ENCODE measurements at regions not wholly inside any gene's neighbourhood (a gene's known extent, or its start where the extent isn't known, plus 50 kb on each side); places are given as distances from the start of the nearest gene placed in this dataset.
"Not testable (repeated sequence)": the region's sequence is repeated elsewhere in the genome, so short reads cannot be mapped to it uniquely, and the experiment has no call there.

- DNase-seq (ENCODE audit: low read depth) = no peak
Observed at GRCh38 chr9:17846948-17847655, 268.2 kb downstream of the SH3GL2 start.

DNA sequence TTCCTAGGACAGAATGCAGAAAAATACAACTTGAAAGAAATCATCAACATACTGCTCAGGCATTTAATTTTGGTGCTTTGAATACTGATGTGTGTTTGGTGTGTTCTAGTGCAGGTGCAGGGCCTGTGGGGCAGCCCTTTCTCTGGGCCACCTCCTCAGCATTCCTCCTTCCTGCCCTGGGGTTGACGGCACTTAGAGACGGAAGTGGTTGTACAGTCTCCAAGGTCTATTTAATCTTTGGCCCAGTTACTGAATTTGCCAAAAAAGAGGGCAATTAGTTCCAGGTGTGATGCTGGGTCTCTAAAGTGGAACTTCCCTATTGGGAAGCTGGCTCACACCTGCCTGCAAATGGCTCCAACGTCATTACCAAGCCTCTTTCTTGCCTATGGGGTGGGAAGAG is 269.0 kb downstream of the SH3GL2 start:
- no peak for DNase-seq (ENCODE audit: low read depth)

GRCh38 chr9:17852108-17852507 is 273.2 kb downstream of the SH3GL2 start:
- no peak for DNase-seq (ENCODE audit: low read depth)

DNA sequence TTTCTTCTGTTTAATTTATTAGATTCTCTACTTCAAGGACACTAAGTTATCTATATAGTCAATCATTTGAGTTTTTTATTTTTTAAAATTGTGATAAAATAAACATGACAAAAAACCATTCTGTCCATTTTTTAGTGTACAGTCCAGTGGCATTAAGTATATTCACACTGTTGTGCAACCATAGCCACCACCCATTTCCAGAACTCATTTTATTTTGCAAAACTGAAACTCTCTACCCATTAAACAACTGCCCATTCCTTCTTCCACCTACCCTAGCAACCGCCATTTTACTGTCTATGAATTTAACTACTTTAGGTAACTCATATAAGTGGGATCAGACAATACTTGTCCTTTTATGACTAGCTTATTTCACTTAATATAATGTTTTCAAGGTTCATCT is 275.6 kb downstream of the SH3GL2 start:
- DNase-seq (ENCODE audit: low read depth) = no peak

GRCh38 chr9:17856995-17857394 is 278.1 kb downstream of the SH3GL2 start:
- no peak for DNase-seq (ENCODE audit: low read depth)

DNA sequence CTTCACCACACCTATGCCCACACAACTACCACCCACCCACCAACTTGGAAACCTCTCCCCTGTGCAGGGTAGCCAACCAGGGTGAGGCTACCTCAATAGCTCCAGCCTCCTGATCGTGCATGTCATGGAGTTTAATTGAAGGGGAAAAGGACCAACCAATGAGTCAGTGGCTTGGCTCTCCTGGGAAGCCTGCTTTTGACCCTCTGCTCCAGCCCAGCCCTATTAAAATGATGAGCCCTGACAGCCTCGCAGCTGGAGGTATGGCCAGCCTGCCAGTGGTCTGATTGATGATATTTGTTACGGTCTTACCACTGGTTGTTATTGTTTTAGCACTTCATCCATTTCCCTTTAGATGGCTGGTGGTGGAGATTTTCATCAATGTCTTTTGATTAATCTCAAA is 280.4 kb downstream of the SH3GL2 start:
- DNase-seq (ENCODE audit: low read depth) = no peak

GRCh38 chr9:17859987-17860386 is 281.1 kb downstream of the SH3GL2 start:
- DNase-seq (ENCODE audit: low read depth) = no peak

DNA sequence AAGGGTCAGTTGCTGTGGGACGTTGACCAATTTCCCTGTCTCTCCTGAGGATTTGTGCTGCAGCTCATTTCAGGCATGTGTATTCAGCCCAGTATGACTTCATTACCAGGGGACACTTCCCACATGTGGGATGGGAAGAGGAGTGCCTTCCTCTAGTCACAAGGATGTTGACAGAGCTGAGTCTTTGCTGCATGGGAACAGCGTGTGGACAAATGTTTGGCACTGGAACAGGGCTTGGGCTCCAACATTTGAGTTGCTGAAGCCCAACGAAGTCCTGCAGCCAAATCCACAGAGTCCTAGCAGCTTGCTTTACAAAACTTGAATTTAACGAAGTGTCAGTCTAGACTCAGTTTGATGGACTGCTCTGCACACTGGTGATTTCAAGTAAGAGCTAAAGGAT is 283.2 kb downstream of the SH3GL2 start:
- no peak for DNase-seq (ENCODE audit: low read depth)

- DNase-seq (ENCODE audit: low read depth) = no peak
Observed at GRCh38 chr9:17862629-17863028, 283.8 kb downstream of the SH3GL2 start.

- DNase-seq (ENCODE audit: low read depth) = no peak
Observed at GRCh38 chr9:17863213-17863883, 284.5 kb downstream of the SH3GL2 start.

GRCh38 chr9:17863924-17864323 is 285.1 kb downstream of the SH3GL2 start:
- DNase-seq (ENCODE audit: low read depth) = no peak

- DNase-seq (ENCODE audit: low read depth) = no peak
Observed at GRCh38 chr9:17864951-17865350, 286.1 kb downstream of the SH3GL2 start.

DNA sequence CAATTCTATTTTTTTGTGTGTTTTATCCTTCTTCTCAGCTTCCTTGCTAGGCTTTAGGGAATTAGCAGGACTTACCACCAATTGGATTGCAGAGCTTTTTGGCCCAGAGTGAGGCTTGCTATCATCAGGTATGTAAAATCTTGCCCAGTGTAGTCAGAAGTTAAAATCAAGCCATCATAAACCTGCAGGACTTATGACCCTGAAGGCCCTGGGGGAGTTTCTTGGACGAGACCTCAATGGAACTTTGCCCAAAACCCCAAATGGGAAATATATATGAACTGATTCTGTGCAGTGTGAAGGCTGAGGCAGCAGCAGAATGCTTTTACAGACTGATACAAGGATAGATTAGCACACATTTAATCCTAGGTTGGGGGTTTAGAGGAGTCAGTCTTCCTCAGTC is 287.0 kb downstream of the SH3GL2 start:
- no peak for DNase-seq (ENCODE audit: low read depth)

GRCh38 chr9:17870722-17871121 is 291.9 kb downstream of the SH3GL2 start:
- no peak for DNase-seq (ENCODE audit: low read depth)

- no peak for DNase-seq (ENCODE audit: low read depth)
Observed at GRCh38 chr9:17871213-17871890, 292.5 kb downstream of the SH3GL2 start.

GRCh38 chr9:17875886-17876285 is 297.0 kb downstream of the SH3GL2 start:
- DNase-seq (ENCODE audit: low read depth) = no peak

GRCh38 chr9:17876687-17877086 is 297.8 kb downstream of the SH3GL2 start:
- no peak for DNase-seq (ENCODE audit: low read depth)

- no peak for DNase-seq (ENCODE audit: low read depth)
Observed at GRCh38 chr9:17878810-17879370, 300.0 kb downstream of the SH3GL2 start.

DNA sequence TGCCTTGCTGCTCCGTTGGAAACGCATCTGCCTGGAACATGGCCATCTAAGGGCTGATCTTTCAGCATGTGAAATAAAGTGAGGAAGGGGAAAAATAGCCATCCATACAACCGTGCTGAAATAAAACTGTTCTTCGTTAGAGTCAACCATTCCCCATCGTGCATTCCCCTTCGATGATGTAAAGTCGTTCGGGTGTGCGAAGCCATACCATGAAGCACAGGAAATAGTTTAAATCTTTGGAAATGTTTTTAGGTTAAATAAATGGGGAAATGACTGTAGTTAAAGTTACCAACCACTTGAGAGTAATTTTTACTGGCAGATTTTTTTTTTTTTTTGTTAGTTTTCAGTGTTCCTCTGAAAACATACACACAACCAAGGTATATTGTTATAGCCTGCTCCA is 302.5 kb downstream of the SH3GL2 start:
- no peak for DNase-seq (ENCODE audit: low read depth)

DNA sequence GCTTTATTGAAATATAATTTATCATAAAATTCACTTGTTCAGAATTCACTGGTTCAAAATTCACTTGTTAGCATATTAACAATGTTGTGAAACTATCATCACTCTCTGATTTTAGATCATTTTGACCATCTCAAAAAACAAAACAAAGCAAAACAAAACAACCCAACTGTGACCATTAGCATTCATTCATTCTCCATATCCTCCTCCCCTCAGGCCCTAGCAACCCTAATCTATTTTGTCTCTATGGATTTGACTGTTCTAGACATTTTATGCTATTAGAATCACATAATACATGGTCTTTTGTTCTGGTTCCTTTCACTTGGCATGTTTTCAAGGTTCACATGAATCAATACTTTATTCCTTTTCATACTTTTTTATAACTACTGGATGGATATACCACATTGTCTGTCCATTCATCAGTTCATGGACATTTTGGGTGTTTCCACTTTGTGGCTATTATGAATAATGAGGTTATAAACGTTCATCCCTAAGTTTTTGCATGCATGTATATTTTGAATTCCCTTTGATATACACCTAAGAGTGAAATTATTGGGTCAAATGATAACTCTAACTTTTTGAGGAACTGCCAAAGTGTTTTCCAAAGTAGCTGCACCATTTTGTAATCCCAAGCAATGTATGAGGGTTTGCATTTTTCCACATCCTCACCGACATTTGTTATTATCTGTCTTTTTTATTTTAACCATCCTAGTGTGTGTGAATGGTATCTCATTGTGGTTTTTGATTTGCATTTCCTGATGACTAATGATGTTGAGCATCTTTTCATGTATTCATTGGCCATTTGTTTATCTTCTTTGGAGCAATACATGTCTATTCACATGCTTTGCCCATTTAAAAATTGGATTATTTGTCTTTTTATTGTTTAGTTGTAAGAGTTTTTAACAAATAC is 304.1 kb downstream of the SH3GL2 start:
- DNase-seq (ENCODE audit: low read depth) = no peak

GRCh38 chr9:17888066-17888465 is 309.2 kb downstream of the SH3GL2 start:
- DNase-seq (ENCODE audit: low read depth) = no peak

- not testable (repeated sequence) for DNase-seq (ENCODE audit: low read depth)
Observed at GRCh38 chr9:17888964-17889363, 310.1 kb downstream of the SH3GL2 start.

Measured in stimulated activated CD8-positive, alpha-beta memory T cell treated with anti-CD3 and anti-CD28 coated beads, Interleukin-12 subunit alpha, Interleukin-12 subunit beta, amount 100 ng/mL, for 4 hours (primary cell).